Thoracic aorta (tissue), 2 donors: ENCODE measurements at regions not wholly inside any gene's neighbourhood (a gene's known extent, or its start where the extent isn't known, plus 50 kb on each side); places are given as distances from the start of the nearest gene placed in this dataset.
"Not testable (repeated sequence)": the region's sequence is repeated elsewhere in the genome, so short reads cannot be mapped to it uniquely, and the experiment has no call there.

Experiments
- ATAC-seq: fragments of 150-250 bp; one replicate; pipeline ENCODE4 v1.8.0; 2017; ENCODE audit warnings: low read depth; ENCODE audit not compliant: insufficient number of reproducible peaks, low FRiP score
- DNase-seq: peaks from one replicate; pipeline ENCODE4 v3.0.0-alpha.2; 2020; ENCODE audit warnings: low spot score
- H3K27ac ChIP-seq, 2 donors: fragments of 200-600 bp; sonication (generic); 1 replicate in 1 of 2; 2 replicates in 1 of 2; pipeline ENCODE4 v1.5.1; 2016; ENCODE audit warnings: mild to moderate bottlenecking in 2 of 2, moderate library complexity in 2 of 2
- H3K27me3 ChIP-seq: fragments of 200-600 bp; sonication (generic); replicated peaks from 2 replicates; pipeline ENCODE4 v1.6.0; 2016; ENCODE audit warnings: mild to moderate bottlenecking; ENCODE audit not compliant: insufficient read depth
- H3K36me3 ChIP-seq: fragments of 200-600 bp; sonication (generic); one replicate; pipeline ENCODE4 v1.5.1; 2016
- H3K4me1 ChIP-seq, 2 donors: fragments of 200-600 bp; sonication (generic); 1 replicate in 1 of 2; 2 replicates in 1 of 2; pipeline versions ENCODE4 v1.5.1 to v1.6.0; 2016; ENCODE audit warnings: low read depth in 2 of 2, mild to moderate bottlenecking in 1 of 2; ENCODE audit not compliant: control insufficient read depth in 1 of 2
- H3K4me3 ChIP-seq: fragments of 200-600 bp; sonication (generic); 2 replicates; pipeline ENCODE4 v1.5.1; 2016; ENCODE audit warnings: mild to moderate bottlenecking
- H3K9me3 ChIP-seq: fragments of 200-600 bp; sonication (generic); 2 replicates; pipeline ENCODE4 v1.5.1; 2016
- CTCF ChIP-seq: fragments of 200-600 bp; sonication (generic); IDR thresholded peaks from one replicate; pipeline ENCODE4 v1.5.1; 2019; ENCODE audit warnings: antibody characterized with exemption

GRCh38 chr22:27323661-27324060 lies 477.9 kb downstream of the MN1 start:
- Histone ChIP-seq H3K36me3 (no peaks in the 10 kb centered on the region), H3K4me3 (no peak overlapping the region), H3K27ac (no peak overlapping the region), H3K4me1 (peaks cover 0 to 4% of the 10 kb centered on the region in 2 donors), H3K27me3 (no peaks in the 10 kb centered on the region), H3K9me3 (no peaks in the 10 kb centered on the region)
- TF ChIP-seq CTCF: no peak
- DNase-seq (no peak), ATAC-seq (no peak)

GRCh38 chr22:27324908-27325307 lies 476.6 kb downstream of the MN1 start:
- DNase-seq, H3K27me3 ChIP-seq, H3K36me3 ChIP-seq, H3K4me3 ChIP-seq, H3K9me3 ChIP-seq, ATAC-seq, H3K27ac ChIP-seq, H3K4me1 ChIP-seq: not testable (repeated sequence)

GRCh38 chr22:27327497-27327896 lies 474.1 kb downstream of the MN1 start:
- Histone ChIP-seq H3K4me3 (no peak overlapping the region), H3K9me3 (no peaks in the 10 kb centered on the region), H3K27me3 (no peaks in the 10 kb centered on the region), H3K27ac (no peak overlapping the region), H3K4me1 (peaks cover 0 to 13% of the 10 kb centered on the region in 2 donors), H3K36me3 (no peaks in the 10 kb centered on the region)
- TF ChIP-seq CTCF: no peak
- DNase-seq: no peak
- ATAC-seq: no peak

GRCh38 chr22:27327981-27328721 lies 473.4 kb downstream of the MN1 start:
- Histone ChIP-seq H3K27me3 (no peaks in the 10 kb centered on the region), H3K4me1 (peaks cover 0 to 13% of the 10 kb centered on the region in 2 donors), H3K9me3 (no peaks in the 10 kb centered on the region), H3K4me3 (no peak overlapping the region), H3K27ac (no peak overlapping the region), H3K36me3 (no peaks in the 10 kb centered on the region)
- DNase-seq: no peak
- no peak for TF ChIP-seq CTCF
- no peak for ATAC-seq

- H3K9me3 ChIP-seq: no peaks in the 10 kb centered on the region
- no peak overlapping the region for H3K4me3 ChIP-seq
- H3K27ac ChIP-seq: no peak overlapping the region
- no peaks in the 10 kb centered on the region for H3K36me3 ChIP-seq
- no peak for DNase-seq
- no peak for ATAC-seq
- no peaks in the 10 kb centered on the region for H3K27me3 ChIP-seq
- no peak for TF ChIP-seq CTCF
- peaks cover 0 to 13% of the 10 kb centered on the region in 2 donors for H3K4me1 ChIP-seq
These were observed 472.3 kb downstream of the MN1 start for GRCh38 chr22:27329131-27329850.
